ENCODE measurements at regions not wholly inside any gene's neighbourhood (a gene's known extent, or its start where the extent isn't known, plus 50 kb on each side); places are given as distances from the start of the nearest gene placed in this dataset.

- WGBS (ENCODE audit: insufficient coverage, insufficient replicate concordance, low lambda C conversion rate, missing lambda C conversion rate): 30% methylated on average over 5 of the region's 5 CpGs
- no peak overlapping the region for H3K27ac ChIP-seq (ENCODE audit: control insufficient read depth, insufficient read depth)
- H4K20me1 ChIP-seq (ENCODE audit: control insufficient read depth, insufficient read depth): no peaks in the 10 kb centered on the region
- ATAC-seq (no peak), DNase-seq (ENCODE audit: low read depth, low spot score) (no peak), FAIRE-seq (no peak)
- ChIA-PET SMC1A (ENCODE audit: uncharacterized antibody, unreplicated experiment) (no interaction called here), POLR2A (no interaction called here), RAD21 (ENCODE audit: unreplicated experiment) (no interaction called here), CTCF (interaction anchor here (1.5 kb wide), 1 partner anchor 83 kb away, joined by 5 read pairs; no protein-coding TSS in a partner anchor)
- no peak overlapping the region for H2AFZ ChIP-seq (ENCODE audit: control insufficient read depth, low read depth, low read length)
- no peak overlapping the region for H3K9ac ChIP-seq (ENCODE audit: control insufficient read depth, insufficient read depth, low read length)
- no peaks in the 10 kb centered on the region; a peak in 1 of 4 replicates for H3K27me3 ChIP-seq (replicated peaks in 1 of 2; ENCODE audit: control insufficient read depth in 2 of 2, insufficient read depth in 2 of 2, low read length in 1 of 2)
- H3K4me3 ChIP-seq: no peak overlapping the region
- H3K9me3 ChIP-seq (replicated peaks; ENCODE audit: control insufficient read depth, insufficient read depth, low read length): no peaks in the 10 kb centered on the region
- H3K36me3 ChIP-seq (ENCODE audit: control insufficient read depth in 2 of 2, insufficient read depth in 2 of 2, low read length in 1 of 2): no peaks in the 10 kb centered on the region
- no peaks in the 10 kb centered on the region for H3K79me2 ChIP-seq (ENCODE audit: control insufficient read depth, insufficient read depth, low read length)
- intact Hi-C loops (cut with micrococcal nuclease; ENCODE audit: unreplicated experiment) (no loop called here), in situ Hi-C loops (cut with MboI) (no loop called here)
- no peak for TF ChIP-seq SMARCA5 (IDR thresholded peaks at IDR 0.05)
- no peak for TF ChIP-seq TCF7 (IDR thresholded peaks at IDR 0.05; ENCODE audit: borderline replicate concordance)
- no peak for TF ChIP-seq SRF (IDR thresholded peaks at IDR 0.05; ENCODE audit: low read depth in 2 of 2, low read length in 2 of 2)
- TF ChIP-seq CBFB (IDR thresholded peaks at IDR 0.05; ENCODE audit: low read depth): no peak
- TF ChIP-seq ZNF592 (IDR thresholded peaks at IDR 0.05): no peak
- no peak for TF ChIP-seq NKRF (conservative IDR thresholded peaks at IDR 0.05)
- no peak for TF ChIP-seq MTA2 (IDR thresholded peaks at IDR 0.05; ENCODE audit: low read depth)
- TF ChIP-seq IRF4 (IDR thresholded peaks at IDR 0.05; ENCODE audit: low read depth, low read length): no peak
- no peak for TF ChIP-seq POLR2AphosphoS5 (IDR thresholded peaks at IDR 0.05; ENCODE audit: low read length)
- no peak for TF ChIP-seq MEF2B (IDR thresholded peaks at IDR 0.05; ENCODE audit: partially characterized antibody, poor library complexity, severe bottlenecking)
- no peak for TF ChIP-seq E4F1 (IDR thresholded peaks at IDR 0.05; ENCODE audit: borderline replicate concordance, partially characterized antibody)
- no peak for TF ChIP-seq KDM1A (IDR thresholded peaks at IDR 0.05; ENCODE audit: borderline replicate concordance)
- no TSS peak for BruUV-seq (replicated peaks)
- H3K4me1 ChIP-seq (ENCODE audit: control insufficient read depth, insufficient read depth, low read length): no peaks in the 10 kb centered on the region
- H3K4me2 ChIP-seq (ENCODE audit: control insufficient read depth, insufficient read depth): no peak overlapping the region
These were observed 308.2 kb downstream of the VPS13C start for GRCh38 chr15:61752001-61752400.
